ENCODE measurements at regions not wholly inside any gene's neighbourhood (a gene's known extent, or its start where the extent isn't known, plus 50 kb on each side); places are given as distances from the start of the nearest gene placed in this dataset.
"Not testable (repeated sequence)": the region's sequence is repeated elsewhere in the genome, so short reads cannot be mapped to it uniquely, and the experiment has no call there.

GRCh38 chr18:5744659-5745058, 150.7 kb downstream of the TMEM200C start:
- H3K27me3 Mint-ChIP-seq = peaks cover 9% of the 10 kb centered on the region
- H3K36me3 Mint-ChIP-seq = no peaks in the 10 kb centered on the region
- no peak overlapping the region for H3K27ac Mint-ChIP-seq
- no peaks in the 10 kb centered on the region for H3K9me3 Mint-ChIP-seq
- H3K4me1 Mint-ChIP-seq = no peaks in the 10 kb centered on the region
- no peak overlapping the region for H3K4me3 Mint-ChIP-seq

GRCh38 chr18:5738526-5738925, 156.8 kb downstream of the TMEM200C start:
- no peaks in the 10 kb centered on the region for H3K36me3 Mint-ChIP-seq
- H3K27me3 Mint-ChIP-seq = peaks cover 6% of the 10 kb centered on the region
- H3K27ac Mint-ChIP-seq = no peak overlapping the region
- H3K4me3 Mint-ChIP-seq = no peak overlapping the region
- H3K4me1 Mint-ChIP-seq = no peaks in the 10 kb centered on the region
- H3K9me3 Mint-ChIP-seq = no peaks in the 10 kb centered on the region

GRCh38 chr18:5732318-5732717, 163.0 kb downstream of the TMEM200C start:
- no peak overlapping the region for H3K4me3 Mint-ChIP-seq
- no peaks in the 10 kb centered on the region for H3K4me1 Mint-ChIP-seq
- H3K36me3 Mint-ChIP-seq = no peaks in the 10 kb centered on the region
- H3K27me3 Mint-ChIP-seq = peaks cover 10% of the 10 kb centered on the region
- H3K9me3 Mint-ChIP-seq = no peaks in the 10 kb centered on the region
- H3K27ac Mint-ChIP-seq = no peak overlapping the region

GRCh38 chr18:5729983-5730699, 165.2 kb downstream of the TMEM200C start:
- no peaks in the 10 kb centered on the region for H3K36me3 Mint-ChIP-seq
- H3K27me3 Mint-ChIP-seq = peaks cover 10% of the 10 kb centered on the region
- H3K4me1 Mint-ChIP-seq = no peaks in the 10 kb centered on the region
- no peaks in the 10 kb centered on the region for H3K9me3 Mint-ChIP-seq
- no peak overlapping the region for H3K4me3 Mint-ChIP-seq
- H3K27ac Mint-ChIP-seq = no peak overlapping the region

GRCh38 chr18:5728531-5728930, 166.8 kb downstream of the TMEM200C start:
- Mint-ChIP-seq H3K4me3 (no peak overlapping the region), H3K27ac (no peak overlapping the region), H3K27me3 (peaks cover 10% of the 10 kb centered on the region), H3K36me3 (no peaks in the 10 kb centered on the region), H3K9me3 (no peaks in the 10 kb centered on the region), H3K4me1 (no peaks in the 10 kb centered on the region)

- H3K27ac Mint-ChIP-seq = no peak overlapping the region
- no peak overlapping the region for H3K4me3 Mint-ChIP-seq
- no peaks in the 10 kb centered on the region for H3K9me3 Mint-ChIP-seq
- no peaks in the 10 kb centered on the region for H3K36me3 Mint-ChIP-seq
- H3K27me3 Mint-ChIP-seq = peaks cover 10% of the 10 kb centered on the region
- no peaks in the 10 kb centered on the region for H3K4me1 Mint-ChIP-seq
Observed at GRCh38 chr18:5726011-5726410, 169.3 kb downstream of the TMEM200C start.

GRCh38 chr18:5721924-5722323, 173.4 kb downstream of the TMEM200C start:
- no peaks in the 10 kb centered on the region for H3K36me3 Mint-ChIP-seq
- H3K27me3 Mint-ChIP-seq = peaks cover 3% of the 10 kb centered on the region
- no peaks in the 10 kb centered on the region for H3K4me1 Mint-ChIP-seq

GRCh38 chr18:5720132-5720531, 175.2 kb downstream of the TMEM200C start:
- peaks cover 5% of the 10 kb centered on the region for H3K27me3 Mint-ChIP-seq
- H3K4me3 Mint-ChIP-seq = no peak overlapping the region
- no peaks in the 10 kb centered on the region for H3K4me1 Mint-ChIP-seq
- no peak overlapping the region for H3K27ac Mint-ChIP-seq
- no peaks in the 10 kb centered on the region for H3K9me3 Mint-ChIP-seq
- no peaks in the 10 kb centered on the region for H3K36me3 Mint-ChIP-seq

More at GRCh38 chr18:5721924-5722323, 173.4 kb downstream of the TMEM200C start:
- Mint-ChIP-seq H3K27ac (no peak overlapping the region), H3K9me3 (no peaks in the 10 kb centered on the region), H3K4me3 (no peak overlapping the region)

GRCh38 chr18:5717256-5717655, 173.5 kb upstream of the EPB41L3 start:
- Mint-ChIP-seq H3K9me3 (no peaks in the 10 kb centered on the region), H3K36me3 (no peaks in the 10 kb centered on the region), H3K27me3 (peaks cover 6% of the 10 kb centered on the region), H3K4me1 (no peaks in the 10 kb centered on the region), H3K27ac (no peak overlapping the region), H3K4me3 (no peak overlapping the region)

- Mint-ChIP-seq H3K4me3 (no peak overlapping the region), H3K27me3 (peaks cover 4% of the 10 kb centered on the region), H3K36me3 (no peaks in the 10 kb centered on the region), H3K4me1 (no peaks in the 10 kb centered on the region), H3K27ac (no peak overlapping the region), H3K9me3 (no peaks in the 10 kb centered on the region)
Observed at GRCh38 chr18:5710676-5711075, 166.9 kb upstream of the EPB41L3 start.

- Mint-ChIP-seq H3K9me3 (no peaks in the 10 kb centered on the region), H3K4me3 (no peak overlapping the region), H3K27ac (no peak overlapping the region), H3K4me1 (no peaks in the 10 kb centered on the region), H3K27me3 (peaks cover 4% of the 10 kb centered on the region), H3K36me3 (no peaks in the 10 kb centered on the region)
Observed at GRCh38 chr18:5710235-5710634, 166.4 kb upstream of the EPB41L3 start.

GRCh38 chr18:5709476-5710095, 165.8 kb upstream of the EPB41L3 start:
- H3K9me3 Mint-ChIP-seq = no peaks in the 10 kb centered on the region
- no peak overlapping the region for H3K4me3 Mint-ChIP-seq
- no peak overlapping the region for H3K27ac Mint-ChIP-seq
- H3K36me3 Mint-ChIP-seq = no peaks in the 10 kb centered on the region
- H3K27me3 Mint-ChIP-seq = peaks cover 4% of the 10 kb centered on the region
- H3K4me1 Mint-ChIP-seq = no peaks in the 10 kb centered on the region

- H3K27ac Mint-ChIP-seq = no peak overlapping the region
- peaks cover 5% of the 10 kb centered on the region for H3K27me3 Mint-ChIP-seq
- H3K9me3 Mint-ChIP-seq = no peaks in the 10 kb centered on the region
- H3K36me3 Mint-ChIP-seq = no peaks in the 10 kb centered on the region
- no peak overlapping the region for H3K4me3 Mint-ChIP-seq
- H3K4me1 Mint-ChIP-seq = no peaks in the 10 kb centered on the region
Observed at GRCh38 chr18:5707586-5707985, 163.8 kb upstream of the EPB41L3 start.

- Mint-ChIP-seq H3K27ac (no peak overlapping the region), H3K9me3 (no peaks in the 10 kb centered on the region), H3K4me1 (no peaks in the 10 kb centered on the region), H3K36me3 (no peaks in the 10 kb centered on the region), H3K27me3 (peaks cover 5% of the 10 kb centered on the region), H3K4me3 (no peak overlapping the region)
Observed at GRCh38 chr18:5705393-5705792, 161.6 kb upstream of the EPB41L3 start.

GRCh38 chr18:5704847-5705246, 161.1 kb upstream of the EPB41L3 start:
- H3K9me3 Mint-ChIP-seq = peaks cover under 1% of the 10 kb centered on the region
- H3K27me3 Mint-ChIP-seq = peaks cover 3% of the 10 kb centered on the region
- H3K27ac Mint-ChIP-seq = no peak overlapping the region
- no peak overlapping the region for H3K4me3 Mint-ChIP-seq
- no peaks in the 10 kb centered on the region for H3K36me3 Mint-ChIP-seq
- no peaks in the 10 kb centered on the region for H3K4me1 Mint-ChIP-seq

- H3K36me3 Mint-ChIP-seq, H3K27me3 Mint-ChIP-seq, H3K4me3 Mint-ChIP-seq, H3K9me3 Mint-ChIP-seq, H3K4me1 Mint-ChIP-seq, H3K27ac Mint-ChIP-seq: not testable (repeated sequence)
Observed at GRCh38 chr18:5702016-5702415, 158.2 kb upstream of the EPB41L3 start.
